Trophoblast cell (in vitro differentiated cells and primary cell): ENCODE measurements at regions not wholly inside any gene's neighbourhood (a gene's known extent, or its start where the extent isn't known, plus 50 kb on each side); places are given as distances from the start of the nearest gene placed in this dataset.
A peak's percentile ranks its signal among the peaks of the same experiment; 100 is the strongest.

ENCODE experiments used
- DNase-seq, 2 donors: peaks; one replicate each; pipeline ENCODE4 v3.0.0-alpha.2; 2016
- H2AFZ ChIP-seq: 2 replicates; pipeline ENCODE4 v1.6.1; 2013; ENCODE audit warnings: low read length, moderate library complexity, mild to moderate bottlenecking; ENCODE audit not compliant: insufficient read depth, poor library complexity
- H2AK5ac ChIP-seq: 2 replicates; pipeline ENCODE4 v1.6.1; 2013; ENCODE audit warnings: mild to moderate bottlenecking, low read length
- H2BK120ac ChIP-seq: 2 replicates; pipeline ENCODE4 v1.6.1; 2013; ENCODE audit warnings: low read length, mild to moderate bottlenecking, moderate library complexity; ENCODE audit not compliant: insufficient read depth, poor library complexity
- H2BK12ac ChIP-seq: 2 replicates; pipeline ENCODE4 v1.6.1; 2013; ENCODE audit warnings: mild to moderate bottlenecking, low read length, moderate library complexity
- H2BK5ac ChIP-seq: 2 replicates; pipeline ENCODE4 v1.6.1; 2013; ENCODE audit warnings: low read length, low read depth, moderate library complexity, mild to moderate bottlenecking; ENCODE audit not compliant: poor library complexity
- H3K14ac ChIP-seq: 2 replicates; pipeline ENCODE4 v1.6.1; 2013; ENCODE audit warnings: mild to moderate bottlenecking, low read length
- H3K18ac ChIP-seq: 2 replicates; pipeline ENCODE4 v1.6.1; 2013; ENCODE audit warnings: mild to moderate bottlenecking, low read length
- H3K23ac ChIP-seq: 2 replicates; pipeline ENCODE4 v1.6.1; 2013; ENCODE audit warnings: low read length
- H3K27ac ChIP-seq: 2 replicates; pipeline ENCODE4 v1.5.1; 2013; ENCODE audit warnings: low read depth, mild to moderate bottlenecking, inconsistent platforms, low read length, moderate library complexity
- H3K27me3 ChIP-seq: 2 replicates; pipeline ENCODE4 v1.6.1; 2013; ENCODE audit warnings: inconsistent platforms, mild to moderate bottlenecking, low read length, moderate library complexity; ENCODE audit not compliant: insufficient read depth
- H3K36me3 ChIP-seq, 2 experiments: 1 replicate in 1 of 2; 2 replicates in 1 of 2; pipeline ENCODE4 v1.6.1; 2013; ENCODE audit warnings: low read length in 2 of 2, mild to moderate bottlenecking in 2 of 2, moderate library complexity in 1 of 2; ENCODE audit not compliant: insufficient read depth in 2 of 2, control insufficient read depth in 1 of 2
- H3K4ac ChIP-seq: 2 replicates; pipeline ENCODE4 v1.6.1; 2013; ENCODE audit warnings: low read depth, mild to moderate bottlenecking, low read length, moderate library complexity
- H3K4me1 ChIP-seq, 2 experiments: 1 replicate in 1 of 2; 2 replicates in 1 of 2; pipeline ENCODE4 v1.6.1; 2013; ENCODE audit warnings: low read length in 2 of 2, mild to moderate bottlenecking in 2 of 2, moderate library complexity in 1 of 2; ENCODE audit not compliant: insufficient read depth in 2 of 2, control insufficient read depth in 1 of 2
- H3K4me2 ChIP-seq: 2 replicates; pipeline ENCODE4 v1.6.1; 2013; ENCODE audit warnings: inconsistent platforms, mild to moderate bottlenecking, low read length, moderate library complexity
- H3K4me3 ChIP-seq: 2 replicates; pipeline ENCODE4 v1.5.1; 2013; ENCODE audit warnings: mild to moderate bottlenecking, low read depth, low read length, inconsistent platforms
- H3K79me1 ChIP-seq: one replicate; pipeline ENCODE4 v1.6.1; 2013; ENCODE audit warnings: low read length
- H3K79me2 ChIP-seq: 2 replicates; pipeline ENCODE4 v1.6.1; 2013; ENCODE audit warnings: low read length, mild to moderate bottlenecking; ENCODE audit not compliant: control insufficient read depth, insufficient read depth, poor library complexity
- H3K9ac ChIP-seq: 2 replicates; pipeline ENCODE4 v1.6.1; 2013; ENCODE audit warnings: mild to moderate bottlenecking, low read length
- H3K9me3 ChIP-seq: 2 replicates; pipeline ENCODE4 v1.6.1; 2013; ENCODE audit warnings: low read depth, mild to moderate bottlenecking, control low read depth, inconsistent platforms, low read length; ENCODE audit not compliant: insufficient read depth
- H4K12ac ChIP-seq: 2 replicates; pipeline ENCODE4 v1.6.1; 2013; ENCODE audit warnings: low read depth, mild to moderate bottlenecking, low read length, moderate library complexity
- H4K8ac ChIP-seq: 2 replicates; pipeline ENCODE4 v1.6.1; 2013; ENCODE audit warnings: low read depth, mild to moderate bottlenecking, low read length, moderate library complexity
- H4K91ac ChIP-seq: one replicate; pipeline ENCODE4 v1.6.1; 2013; ENCODE audit warnings: low read depth, mild to moderate bottlenecking, low read length, moderate library complexity
- WGBS: extraction: QIAGEN DNeasy Blood & Tissue Kit; methylation state at CpG from one replicate; pipeline ENCODE4 v1.1.7; 2013; ENCODE audit warnings: missing lambda C conversion rate; ENCODE audit not compliant: insufficient read length, insufficient coverage; ENCODE audit errors: extremely low coverage; 5-methylcytosine and 5-hydroxymethylcytosine counted together

- no peak overlapping the region for H3K18ac ChIP-seq
- H3K9ac ChIP-seq, result no peak overlapping the region
- no peak overlapping the region for H3K4me2 ChIP-seq
- no peaks in the 10 kb centered on the region for H3K79me2 ChIP-seq
- no peak overlapping the region for H4K12ac ChIP-seq
- H3K23ac ChIP-seq, result no peak overlapping the region
- H3K9me3 ChIP-seq, result peaks cover 4% of the 10 kb centered on the region
- H3K4me1 ChIP-seq, result peaks cover 5 to 13% of the 10 kb centered on the region in 2 experiments
- WGBS, result no CpG with 5 or more reads among the region's 5 CpGs
- peaks cover 8% of the 10 kb centered on the region for H3K79me1 ChIP-seq
- H3K36me3 ChIP-seq, result no peaks in the 10 kb centered on the region
- H3K27me3 ChIP-seq, result no peaks in the 10 kb centered on the region
- no peak overlapping the region for H2AK5ac ChIP-seq
- H2BK12ac ChIP-seq, result no peak overlapping the region
- no peak overlapping the region for H2AFZ ChIP-seq
- no peak overlapping the region for H4K8ac ChIP-seq
- no peak overlapping the region for H2BK120ac ChIP-seq
- no peak overlapping the region for H3K14ac ChIP-seq
- no peak overlapping the region for H3K4ac ChIP-seq
- H2BK5ac ChIP-seq, result no peak overlapping the region
- H4K91ac ChIP-seq, result no peak overlapping the region
- no peak overlapping the region for H3K27ac ChIP-seq
- H3K4me3 ChIP-seq, result no peak overlapping the region
- no peak for DNase-seq
Measured at GRCh38 chr2:37866171-37866934, 58.7 kb upstream of the RMDN2 start.

- no peaks in the 10 kb centered on the region for H3K79me2 ChIP-seq
- WGBS, result 100% methylated on average over 1 of the region's 2 CpGs
- H3K18ac ChIP-seq, result no peak overlapping the region
- H2BK5ac ChIP-seq, result no peak overlapping the region
- no peak overlapping the region for H3K27ac ChIP-seq
- H3K9ac ChIP-seq, result no peak overlapping the region
- peaks cover 5 to 16% of the 10 kb centered on the region in 2 experiments for H3K4me1 ChIP-seq
- no peak overlapping the region for H2AFZ ChIP-seq
- H2AK5ac ChIP-seq, result no peak overlapping the region
- H3K14ac ChIP-seq, result no peak overlapping the region
- H3K27me3 ChIP-seq, result no peaks in the 10 kb centered on the region
- H3K4me3 ChIP-seq, result no peak overlapping the region
- H3K36me3 ChIP-seq, result no peaks in the 10 kb centered on the region
- H4K12ac ChIP-seq, result no peak overlapping the region
- H4K8ac ChIP-seq, result no peak overlapping the region
- H3K23ac ChIP-seq, result no peak overlapping the region
- no peak overlapping the region for H2BK12ac ChIP-seq
- H3K4me2 ChIP-seq, result no peak overlapping the region
- no peak for DNase-seq
- no peak overlapping the region for H2BK120ac ChIP-seq
- H3K79me1 ChIP-seq, result peaks cover 8% of the 10 kb centered on the region
- no peak overlapping the region for H3K4ac ChIP-seq
- H4K91ac ChIP-seq, result no peak overlapping the region
- peaks cover 2% of the 10 kb centered on the region for H3K9me3 ChIP-seq
Measured at GRCh38 chr2:37867166-37867565, 57.9 kb upstream of the RMDN2 start.

- no peak overlapping the region for H3K23ac ChIP-seq
- no peak overlapping the region for H2BK5ac ChIP-seq
- no peak overlapping the region for H3K4ac ChIP-seq
- peaks cover 12 to 28% of the 10 kb centered on the region in 2 experiments for H3K4me1 ChIP-seq
- H2AK5ac ChIP-seq, result no peak overlapping the region
- no peak overlapping the region for H3K27ac ChIP-seq
- DNase-seq, result no peak
- H3K9me3 ChIP-seq, result no peaks in the 10 kb centered on the region
- H3K36me3 ChIP-seq, result no peaks in the 10 kb centered on the region
- no peak overlapping the region for H2BK120ac ChIP-seq
- WGBS, result no CpG with 5 or more reads among the region's 2 CpGs
- no peak overlapping the region for H4K12ac ChIP-seq
- no peak overlapping the region for H3K18ac ChIP-seq
- H3K9ac ChIP-seq, result no peak overlapping the region
- H3K4me3 ChIP-seq, result no peak overlapping the region
- peaks cover 8% of the 10 kb centered on the region for H3K79me1 ChIP-seq
- H3K27me3 ChIP-seq, result no peaks in the 10 kb centered on the region
- no peaks in the 10 kb centered on the region for H3K79me2 ChIP-seq
- H3K14ac ChIP-seq, result no peak overlapping the region
- no peak overlapping the region for H4K8ac ChIP-seq
- H2BK12ac ChIP-seq, result no peak overlapping the region
- no peak overlapping the region for H4K91ac ChIP-seq
- H3K4me2 ChIP-seq, result no peak overlapping the region
- H2AFZ ChIP-seq, result no peak overlapping the region
Measured at GRCh38 chr2:37868866-37869265, 56.2 kb upstream of the RMDN2 start.

DNA sequence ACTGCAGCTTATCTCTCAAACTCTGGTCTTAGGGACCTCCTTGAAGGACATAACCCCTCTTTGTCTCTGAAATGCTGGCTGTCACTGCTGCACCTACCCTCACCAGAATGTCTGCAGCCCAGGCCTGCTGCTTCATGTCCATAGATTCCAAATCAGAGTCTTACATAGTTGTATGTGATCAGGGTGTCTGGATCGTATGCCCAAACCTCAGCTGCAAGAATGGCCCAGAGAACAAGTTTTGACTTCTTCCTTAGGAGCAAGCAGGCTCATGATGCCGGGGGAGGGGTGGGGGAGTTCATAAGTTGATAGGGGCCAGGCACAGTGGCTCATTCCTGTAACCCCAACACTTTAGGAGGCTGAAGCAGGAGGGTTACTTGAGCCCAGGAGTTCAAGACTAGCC is 55.8 kb upstream of the RMDN2 start:
- no peaks in the 10 kb centered on the region for H3K9me3 ChIP-seq
- H2BK12ac ChIP-seq, result peak overlapping the region; percentile 21
- no peak overlapping the region for H3K23ac ChIP-seq
- no CpG with 5 or more reads among the region's 2 CpGs for WGBS
- H2AK5ac ChIP-seq, result no peak overlapping the region
- no peak overlapping the region for H2BK120ac ChIP-seq
- H3K4ac ChIP-seq, result no peak overlapping the region
- H2AFZ ChIP-seq, result no peak overlapping the region
- H4K8ac ChIP-seq, result no peak overlapping the region
- peaks cover 8% of the 10 kb centered on the region for H3K79me1 ChIP-seq
- H3K4me1 ChIP-seq, result peaks cover 12 to 28% of the 10 kb centered on the region in 2 experiments
- H3K79me2 ChIP-seq, result no peaks in the 10 kb centered on the region
- H3K4me2 ChIP-seq, result no peak overlapping the region
- no peak overlapping the region for H4K12ac ChIP-seq
- H3K27ac ChIP-seq, result no peak overlapping the region
- H3K4me3 ChIP-seq, result no peak overlapping the region
- no peak overlapping the region for H3K14ac ChIP-seq
- no peak overlapping the region for H3K18ac ChIP-seq
- H3K9ac ChIP-seq, result no peak overlapping the region
- H4K91ac ChIP-seq, result no peak overlapping the region
- DNase-seq, result no peak
- no peaks in the 10 kb centered on the region for H3K27me3 ChIP-seq
- H2BK5ac ChIP-seq, result no peak overlapping the region
- H3K36me3 ChIP-seq, result no peaks in the 10 kb centered on the region
